Spinal cord (tissue), 9 donors: ENCODE measurements at regions not wholly inside any gene's neighbourhood (a gene's known extent, or its start where the extent isn't known, plus 50 kb on each side); places are given as distances from the start of the nearest gene placed in this dataset.
A peak's percentile ranks its signal among the peaks of the same experiment; 100 is the strongest.
"Not testable (repeated sequence)": the region's sequence is repeated elsewhere in the genome, so short reads cannot be mapped to it uniquely, and the experiment has no call there.

Experiments
- DNase-seq, 6 donors: peaks; one replicate each; pipeline versions ENCODE4 v3.0.0 to v3.0.0-alpha.2; 2013 to 2015; ENCODE audit warnings: low spot score in 6 of 6, low read depth in 4 of 6
- H3K27ac ChIP-seq: one replicate; pipeline ENCODE4 v1.5.1; 2013; ENCODE audit warnings: low read depth, low read length, control low read depth
- H3K27me3 ChIP-seq: one replicate; pipeline ENCODE4 v1.6.1; 2013; ENCODE audit warnings: low read length; ENCODE audit not compliant: control insufficient read depth, insufficient read depth
- H3K36me3 ChIP-seq: one replicate; pipeline ENCODE4 v1.6.1; 2013; ENCODE audit warnings: low read length; ENCODE audit not compliant: control insufficient read depth, insufficient read depth
- H3K4me1 ChIP-seq: one replicate; pipeline ENCODE4 v1.6.1; 2013; ENCODE audit warnings: low read length; ENCODE audit not compliant: control insufficient read depth, insufficient read depth
- H3K4me3 ChIP-seq: one replicate; pipeline ENCODE4 v1.5.1; 2013; ENCODE audit warnings: low read depth, low read length, control low read depth
- H3K9me3 ChIP-seq: one replicate; pipeline ENCODE4 v1.6.1; 2013; ENCODE audit warnings: low read length; ENCODE audit not compliant: control insufficient read depth, insufficient read depth
- WGBS: methylation state at CpG from one replicate; pipeline ENCODE4 v1.1.5; 2013; ENCODE audit warnings: missing lambda C conversion rate; ENCODE audit not compliant: insufficient coverage; 5-methylcytosine and 5-hydroxymethylcytosine counted together
- donor health status: healthy.

DNA sequence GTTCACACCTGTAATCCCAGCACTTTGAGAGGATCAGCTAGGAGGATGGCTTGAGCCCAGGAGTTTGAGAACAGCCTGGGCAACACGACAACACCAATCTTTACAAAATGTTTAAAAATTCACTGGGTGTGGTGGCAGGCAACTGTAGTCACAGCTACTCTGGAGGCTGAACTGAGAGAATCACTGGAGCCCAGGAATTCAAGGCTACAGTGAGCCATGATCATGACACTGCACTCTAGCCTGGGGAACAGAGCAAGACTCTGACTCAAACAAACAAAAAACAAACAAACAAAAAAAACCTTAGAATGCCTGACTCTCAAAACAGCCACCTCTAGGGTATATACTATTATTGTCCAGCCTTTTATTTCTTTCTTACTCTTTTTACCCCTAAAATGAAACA, 56.5 kb upstream of the PAPSS2 start:
- Histone ChIP-seq H3K27ac (no peak overlapping the region), H3K4me1 (peaks cover 5% of the 10 kb centered on the region), H3K4me3 (no peak overlapping the region), H3K9me3 (no peaks in the 10 kb centered on the region), H3K27me3 (no peaks in the 10 kb centered on the region), H3K36me3 (no peaks in the 10 kb centered on the region)
- no peak for DNase-seq
- no CpG with 5 or more reads among the region's 1 CpG for WGBS

DNA sequence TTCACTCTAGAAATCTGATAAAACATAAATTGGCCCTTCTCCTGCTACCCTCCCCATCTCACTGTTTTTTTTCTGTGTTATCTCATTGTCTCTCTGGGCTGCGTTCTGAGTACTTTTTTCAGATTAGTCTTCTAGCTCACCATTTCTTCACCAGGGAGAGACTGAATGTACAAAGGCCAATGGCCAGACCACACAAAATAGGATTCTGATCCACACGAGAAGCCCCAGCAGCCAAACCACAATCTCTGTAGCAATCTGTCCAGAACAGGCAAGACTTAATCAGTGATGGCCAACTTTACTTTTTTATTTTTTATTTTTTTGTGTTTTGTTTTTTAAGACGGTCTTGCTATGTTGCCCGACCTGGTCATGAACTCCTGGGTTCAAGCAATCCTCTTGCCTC, 55.9 kb upstream of the PAPSS2 start:
- Histone ChIP-seq H3K27ac (no peak overlapping the region), H3K9me3 (no peaks in the 10 kb centered on the region), H3K36me3 (no peaks in the 10 kb centered on the region), H3K4me1 (peaks cover 2% of the 10 kb centered on the region), H3K4me3 (no peak overlapping the region), H3K27me3 (no peaks in the 10 kb centered on the region)
- DNase-seq: no peak
- 97% methylated on average over 3 of the region's 4 CpGs for WGBS

DNA sequence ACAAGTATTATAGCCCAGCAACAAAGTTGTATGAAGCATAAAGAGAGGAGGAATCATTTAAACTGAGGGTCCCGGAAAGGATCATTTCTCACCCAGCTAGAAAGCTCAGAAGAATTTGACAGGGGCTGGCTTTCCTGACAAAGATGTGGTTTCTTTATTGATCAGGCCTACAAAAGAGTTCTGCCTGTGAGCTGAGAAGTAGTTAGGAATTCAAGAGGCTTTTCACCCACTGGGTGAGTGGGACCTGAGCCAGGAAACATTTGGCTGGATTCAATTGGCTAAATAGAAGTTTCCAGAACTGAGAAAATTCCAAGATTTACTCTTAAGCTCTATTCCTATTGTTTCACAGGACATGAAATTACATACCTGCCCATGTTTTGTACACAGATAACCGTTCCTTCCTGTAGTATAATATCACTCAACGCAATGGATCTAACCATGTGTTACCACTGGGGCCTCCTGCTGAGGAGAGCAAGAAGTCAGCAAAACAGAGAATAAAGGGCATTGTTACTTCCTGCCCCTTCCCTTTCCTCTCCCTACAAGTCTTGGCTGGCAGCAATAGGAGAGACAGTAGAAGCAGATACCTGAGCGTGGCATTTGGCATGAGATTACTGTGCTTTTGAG, 53.9 kb upstream of the PAPSS2 start:
- Histone ChIP-seq H3K4me3 (no peak overlapping the region), H3K9me3 (no peaks in the 10 kb centered on the region), H3K27me3 (no peaks in the 10 kb centered on the region), H3K27ac (peak overlapping the region; percentile 42), H3K36me3 (no peaks in the 10 kb centered on the region), H3K4me1 (peaks cover 2% of the 10 kb centered on the region)
- DNase-seq: peak; percentile 28 to 78 (median 40)
- WGBS: 34% methylated on average over 2 of the region's 4 CpGs

DNA sequence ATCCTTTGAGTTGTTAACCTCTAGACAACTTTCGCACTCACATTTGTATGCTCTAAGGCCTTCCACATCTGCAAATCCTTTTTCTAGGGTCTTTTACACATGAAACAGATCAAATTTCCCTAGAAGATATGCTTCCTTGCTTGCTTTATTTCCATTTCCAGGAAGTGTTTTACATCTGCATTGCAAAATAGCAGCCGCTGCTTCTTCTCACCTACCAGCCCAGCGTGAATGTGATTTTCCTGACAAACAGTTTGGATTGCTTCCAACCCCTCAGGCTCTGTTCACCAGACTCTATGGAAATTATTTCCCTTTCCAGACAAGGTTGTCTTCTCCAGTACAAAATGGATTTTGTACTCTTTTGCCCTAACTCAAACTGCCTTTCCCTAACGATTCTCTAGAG, 50.9 kb upstream of the PAPSS2 start:
- peak in 2 of 6 donors; percentile 55 to 70 for DNase-seq
- Histone ChIP-seq H3K27ac (no peak overlapping the region), H3K27me3 (no peaks in the 10 kb centered on the region), H3K4me1 (peaks cover 2% of the 10 kb centered on the region), H3K4me3 (no peak overlapping the region), H3K36me3 (no peaks in the 10 kb centered on the region), H3K9me3 (peaks cover 2% of the 10 kb centered on the region)
- 32% methylated on average over 4 of the region's 4 CpGs for WGBS

DNA sequence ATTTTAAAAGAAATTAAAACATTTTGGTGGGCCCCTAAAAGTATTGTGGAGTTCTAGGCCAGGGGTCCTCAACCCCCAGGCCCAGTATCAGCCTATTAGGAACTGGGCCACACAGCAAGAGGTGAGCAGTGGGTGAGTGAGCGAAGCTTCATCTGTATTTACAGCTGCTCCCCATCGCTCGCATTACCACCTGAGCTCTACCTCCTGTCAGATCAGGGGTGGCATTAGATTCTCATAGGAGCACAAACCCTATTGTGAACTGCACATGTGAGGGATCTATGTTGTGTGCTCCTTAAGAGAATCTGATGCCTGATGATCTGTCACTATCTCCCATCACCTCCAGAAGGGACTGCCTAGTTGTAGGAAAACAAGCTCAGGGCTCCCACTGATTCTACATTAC, 50.1 kb upstream of the PAPSS2 start:
- not testable (repeated sequence) for DNase-seq, H3K9me3 ChIP-seq, H3K27ac ChIP-seq, H3K36me3 ChIP-seq, H3K4me3 ChIP-seq, H3K27me3 ChIP-seq, H3K4me1 ChIP-seq
- no CpG with 5 or more reads among the region's 3 CpGs for WGBS
